Natural killer cell treated with Interleukin-12 subunit alpha and Interleukin-12 subunit beta and Interleukin-15 and Interleukin-18, amount 100 ng/mL, for 72 hours (primary cell): ENCODE measurements at regions not wholly inside any gene's neighbourhood (a gene's known extent, or its start where the extent isn't known, plus 50 kb on each side); places are given as distances from the start of the nearest gene placed in this dataset.

Source experiments
- ATAC-seq, 2 donors: fragments of 150-1000 bp; cut with Tn5 transposase in 1 of 2; sonication (Bioruptor Pico), chemical (Tn5 transposase) in 1 of 2; 2 replicates each; pipeline ENCODE4 v1.10.0; 2021
- DNase-seq: peaks from one replicate; pipeline ENCODE4 v3.0.0; 2022; ENCODE audit warnings: low spot score
- H3K27ac Mint-ChIP-seq, 2 donors: 1 replicate in 1 of 2; 2 replicates in 1 of 2; pipeline ENCODE4 v1.8.0; 2022; ENCODE audit warnings: mixed read lengths in 2 of 2, mild to moderate bottlenecking in 1 of 2, moderate library complexity in 1 of 2
- H3K27me3 Mint-ChIP-seq, 2 donors: 1 replicate in 1 of 2; 2 replicates in 1 of 2; pipeline ENCODE4 v1.8.0; 2022; ENCODE audit warnings: mixed read lengths in 2 of 2
- H3K36me3 Mint-ChIP-seq: one replicate; pipeline ENCODE4 v1.8.0; 2022; ENCODE audit warnings: mixed read lengths
- H3K4me1 Mint-ChIP-seq, 2 donors: 1 replicate in 1 of 2; 2 replicates in 1 of 2; pipeline ENCODE4 v1.8.0; 2022; ENCODE audit warnings: low read depth in 2 of 2, mixed read lengths in 2 of 2, mild to moderate bottlenecking in 1 of 2
- H3K4me3 Mint-ChIP-seq: one replicate; pipeline ENCODE4 v1.8.0; 2022; ENCODE audit warnings: mixed read lengths
- H3K9me3 Mint-ChIP-seq: 2 replicates; pipeline ENCODE4 v1.8.0; 2022; ENCODE audit warnings: mixed read lengths

- ATAC-seq: no peak
These were observed 135.2 kb upstream of the NT5C1B start for GRCh38 chr2:18724371-18725145.

DNA sequence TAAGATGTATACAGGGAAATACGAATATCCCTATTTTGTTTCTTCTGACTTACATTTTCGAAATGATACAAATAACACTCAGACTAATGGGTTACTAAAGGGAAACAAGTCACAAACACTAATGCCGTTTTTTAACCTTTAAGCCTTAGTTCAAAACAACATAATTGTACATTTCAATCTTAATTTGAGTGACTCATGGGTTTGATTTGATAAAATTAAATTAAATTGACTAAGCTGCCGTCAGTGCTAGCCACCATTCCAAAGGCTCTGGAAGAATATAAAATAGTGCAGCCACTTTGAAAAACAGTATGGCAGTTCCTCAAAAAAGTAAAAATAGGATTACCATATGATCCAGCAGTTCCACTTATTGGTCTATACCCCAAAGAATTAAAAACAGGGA is 133.8 kb upstream of the NT5C1B start:
- Mint-ChIP-seq H3K27me3 (no peaks in the 10 kb centered on the region), H3K36me3 (no peaks in the 10 kb centered on the region), H3K9me3 (peaks cover 16% of the 10 kb centered on the region), H3K27ac (no peak overlapping the region), H3K4me1 (no peaks in the 10 kb centered on the region), H3K4me3 (no peak overlapping the region)
- ATAC-seq (no peak), DNase-seq (no peak)

More at GRCh38 chr2:18724371-18725145, 135.2 kb upstream of the NT5C1B start:
- Mint-ChIP-seq H3K9me3 (peaks cover 16% of the 10 kb centered on the region), H3K27me3 (no peaks in the 10 kb centered on the region), H3K36me3 (no peaks in the 10 kb centered on the region), H3K4me3 (no peak overlapping the region), H3K27ac (no peak overlapping the region), H3K4me1 (no peaks in the 10 kb centered on the region)
- DNase-seq: no peak

DNA sequence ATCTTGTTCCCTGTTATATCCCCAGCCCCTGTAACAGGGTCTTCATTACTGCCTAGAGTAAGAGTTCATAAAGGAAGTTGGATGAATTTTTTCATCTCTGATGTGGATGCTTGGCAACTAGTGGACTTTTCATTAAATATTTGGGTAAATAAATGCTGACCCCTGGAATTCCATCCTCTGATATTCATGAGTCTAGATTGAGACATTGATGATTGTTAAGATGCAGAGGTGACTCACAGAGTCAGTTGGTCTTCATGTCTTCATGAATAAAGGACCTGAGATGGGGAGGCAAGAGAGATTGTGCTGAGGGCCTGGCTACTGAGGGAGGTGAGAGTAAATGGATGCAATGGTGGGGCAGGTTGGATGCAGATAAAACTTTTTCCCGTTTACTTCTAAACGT is 132.7 kb upstream of the NT5C1B start:
- H3K27ac Mint-ChIP-seq: no peak overlapping the region
- DNase-seq: no peak

DNA sequence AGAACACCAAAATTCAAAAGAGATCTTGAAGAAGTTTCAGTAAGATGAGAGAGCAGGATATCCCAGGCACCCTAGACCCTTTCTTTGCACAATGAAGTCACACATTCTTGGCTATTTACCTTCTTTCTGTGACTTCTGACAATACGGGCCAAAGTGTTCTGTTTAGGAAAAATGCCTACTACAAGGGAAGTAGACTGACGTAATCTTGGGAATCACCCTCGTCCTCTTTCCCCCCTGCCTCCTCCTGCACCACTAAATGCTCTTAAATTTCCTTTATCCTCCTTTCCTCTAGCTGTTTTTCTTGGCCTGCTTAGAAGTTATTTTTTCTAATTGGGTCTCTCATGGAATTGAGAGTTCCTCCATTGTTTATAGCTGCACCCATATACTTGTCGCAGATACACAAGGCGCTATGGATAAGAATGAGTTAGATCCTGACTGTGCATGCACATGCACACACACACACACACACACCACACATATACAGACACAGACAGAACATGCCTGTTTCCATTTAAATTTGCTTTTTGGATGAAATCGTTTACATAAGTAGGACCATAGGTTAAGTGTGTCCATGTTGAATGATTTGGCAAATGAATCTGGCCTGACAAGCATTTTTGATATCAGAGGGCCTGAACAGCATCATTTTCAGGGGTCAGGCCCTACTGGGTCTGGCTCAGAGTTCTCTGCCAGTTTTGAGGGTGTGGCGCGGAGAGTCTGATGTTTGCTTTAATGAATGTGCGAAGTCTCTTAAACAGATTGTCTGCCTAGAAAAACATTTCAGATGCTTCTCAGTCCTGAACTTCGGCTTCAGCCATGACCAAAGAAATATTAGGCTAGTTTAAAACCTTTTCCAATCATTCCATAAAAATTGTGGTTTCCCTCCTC is 131.9 kb upstream of the NT5C1B start:
- Mint-ChIP-seq H3K36me3 (no peaks in the 10 kb centered on the region), H3K4me3 (no peak overlapping the region), H3K27ac (no peak overlapping the region), H3K27me3 (no peaks in the 10 kb centered on the region), H3K4me1 (no peaks in the 10 kb centered on the region), H3K9me3 (peaks cover 20% of the 10 kb centered on the region)
- no peak for DNase-seq
- ATAC-seq: no peak

More for the DNA sequence above, 132.7 kb upstream of the NT5C1B start:
- ATAC-seq: no peak
- Mint-ChIP-seq H3K9me3 (peaks cover 20% of the 10 kb centered on the region), H3K4me1 (no peaks in the 10 kb centered on the region), H3K4me3 (no peak overlapping the region), H3K27me3 (no peaks in the 10 kb centered on the region), H3K36me3 (no peaks in the 10 kb centered on the region)

DNA sequence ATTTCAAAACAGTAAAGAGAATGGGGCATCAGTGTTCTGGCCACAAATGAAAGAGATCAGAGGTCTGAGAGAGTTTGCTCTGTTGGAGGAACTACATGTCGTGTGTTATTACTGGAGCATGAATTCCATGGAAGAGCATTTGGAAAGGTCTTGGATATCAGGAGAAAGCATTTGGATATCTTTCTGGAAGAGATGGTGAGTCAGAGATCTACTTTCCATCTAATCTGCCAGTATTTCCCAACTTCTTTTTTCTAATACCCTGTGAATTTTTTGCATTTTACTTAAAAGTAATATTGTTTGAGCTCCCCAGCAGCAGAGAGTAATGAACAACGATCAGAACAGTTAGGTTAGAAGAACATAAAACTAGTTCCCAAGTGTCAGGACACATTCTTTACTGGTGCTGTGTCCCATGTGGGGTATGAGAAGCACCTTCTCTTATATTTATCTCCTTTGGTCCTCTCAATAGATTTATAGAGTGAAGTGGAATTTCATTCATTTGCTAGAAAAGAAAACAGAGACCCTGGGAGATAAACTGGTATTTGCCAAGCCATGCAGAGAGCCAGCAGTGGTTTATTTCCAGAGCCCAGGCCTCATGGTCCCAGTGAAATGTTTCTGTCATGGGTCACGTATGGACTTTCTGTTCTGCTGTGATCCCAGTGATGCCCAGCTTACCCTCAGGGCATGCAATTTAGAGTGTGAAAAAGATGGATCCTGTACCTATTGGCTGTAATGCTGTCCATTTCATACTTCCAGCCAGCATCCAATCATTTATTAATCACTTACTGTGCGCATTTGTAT is 130.8 kb upstream of the NT5C1B start:
- H3K4me3 Mint-ChIP-seq: no peak overlapping the region
- H3K27me3 Mint-ChIP-seq: no peaks in the 10 kb centered on the region
- DNase-seq: no peak
- H3K27ac Mint-ChIP-seq: no peak overlapping the region
- no peak for ATAC-seq
- H3K36me3 Mint-ChIP-seq: peaks cover 7% of the 10 kb centered on the region
- peaks cover 18% of the 10 kb centered on the region for H3K9me3 Mint-ChIP-seq
- no peaks in the 10 kb centered on the region for H3K4me1 Mint-ChIP-seq

DNA sequence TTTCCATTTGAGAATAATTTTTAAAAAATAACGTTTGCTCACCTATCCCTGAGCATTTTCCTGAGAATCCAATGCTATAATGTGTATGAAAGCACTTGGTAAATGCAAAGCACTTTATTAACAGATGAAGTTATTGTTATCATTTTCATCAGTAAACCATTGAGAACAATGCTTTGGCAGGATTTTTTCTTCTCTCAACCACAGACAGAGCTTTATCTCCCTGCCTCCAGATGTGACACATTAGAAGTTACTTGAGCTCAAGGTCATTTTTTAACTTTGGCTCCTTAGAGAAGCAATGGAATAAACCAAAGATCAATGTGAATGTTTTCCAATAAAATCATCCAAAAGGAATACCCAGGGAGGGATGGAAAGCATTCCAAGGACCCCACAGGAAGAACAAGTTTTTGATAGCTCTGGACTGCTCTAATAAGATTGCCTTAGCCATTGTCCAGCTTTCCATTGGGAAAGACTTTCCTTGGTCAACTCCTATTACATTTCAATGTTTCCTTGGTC is 118.9 kb upstream of the NT5C1B start:
- no peaks in the 10 kb centered on the region for H3K4me1 Mint-ChIP-seq
- no peaks in the 10 kb centered on the region for H3K9me3 Mint-ChIP-seq
- H3K27me3 Mint-ChIP-seq: no peaks in the 10 kb centered on the region
- ATAC-seq (no peak), DNase-seq (no peak)
- peaks cover 2% of the 10 kb centered on the region for H3K36me3 Mint-ChIP-seq
- H3K4me3 Mint-ChIP-seq: no peak overlapping the region
- no peak overlapping the region for H3K27ac Mint-ChIP-seq

DNA sequence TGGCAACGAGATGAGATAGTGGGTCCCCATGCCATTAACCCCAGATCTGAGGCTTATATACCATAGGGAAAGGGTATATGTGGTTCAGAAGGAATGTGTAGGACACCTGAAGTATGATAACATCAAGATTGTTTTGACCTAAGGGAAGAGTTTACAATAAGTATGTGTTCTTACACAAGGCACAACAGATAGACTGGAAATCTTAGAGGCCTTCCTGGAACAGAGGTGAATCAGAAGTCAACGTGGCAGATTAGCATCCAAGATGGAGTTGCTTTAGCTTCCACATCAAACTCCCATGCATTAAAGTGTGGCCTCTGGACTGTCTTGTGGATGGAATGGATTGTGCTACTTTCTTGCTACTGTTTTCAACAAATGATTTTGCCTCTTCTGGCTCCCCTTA is 116.6 kb upstream of the NT5C1B start:
- no peak for DNase-seq
- ATAC-seq: no peak
- H3K9me3 Mint-ChIP-seq: peaks cover 3% of the 10 kb centered on the region
- no peak overlapping the region for H3K4me3 Mint-ChIP-seq
- H3K36me3 Mint-ChIP-seq: no peaks in the 10 kb centered on the region
- no peaks in the 10 kb centered on the region for H3K4me1 Mint-ChIP-seq
- H3K27ac Mint-ChIP-seq: no peak overlapping the region
- H3K27me3 Mint-ChIP-seq: no peaks in the 10 kb centered on the region

- Mint-ChIP-seq H3K27me3 (no peaks in the 10 kb centered on the region), H3K27ac (no peak overlapping the region), H3K4me3 (no peak overlapping the region), H3K36me3 (no peaks in the 10 kb centered on the region), H3K4me1 (no peaks in the 10 kb centered on the region), H3K9me3 (peaks cover 5% of the 10 kb centered on the region)
- DNase-seq: no peak
- ATAC-seq: no peak
These were observed 114.9 kb upstream of the NT5C1B start for GRCh38 chr2:18704276-18704675.

- H3K9me3 Mint-ChIP-seq: peaks cover 5% of the 10 kb centered on the region
- no peaks in the 10 kb centered on the region for H3K4me1 Mint-ChIP-seq
- ATAC-seq: no peak
- no peak overlapping the region for H3K4me3 Mint-ChIP-seq
- DNase-seq: no peak
- no peak overlapping the region for H3K27ac Mint-ChIP-seq
- H3K27me3 Mint-ChIP-seq: no peaks in the 10 kb centered on the region
- H3K36me3 Mint-ChIP-seq: no peaks in the 10 kb centered on the region
These were observed 114.2 kb upstream of the NT5C1B start for GRCh38 chr2:18703555-18703954.

GRCh38 chr2:18701981-18702380 is 112.6 kb upstream of the NT5C1B start:
- DNase-seq (no peak), ATAC-seq (no peak)
- no peak overlapping the region for H3K27ac Mint-ChIP-seq
- H3K36me3 Mint-ChIP-seq: no peaks in the 10 kb centered on the region
- H3K27me3 Mint-ChIP-seq: no peaks in the 10 kb centered on the region
- H3K4me1 Mint-ChIP-seq: no peaks in the 10 kb centered on the region
- no peak overlapping the region for H3K4me3 Mint-ChIP-seq
- H3K9me3 Mint-ChIP-seq: peaks cover 7% of the 10 kb centered on the region

DNA sequence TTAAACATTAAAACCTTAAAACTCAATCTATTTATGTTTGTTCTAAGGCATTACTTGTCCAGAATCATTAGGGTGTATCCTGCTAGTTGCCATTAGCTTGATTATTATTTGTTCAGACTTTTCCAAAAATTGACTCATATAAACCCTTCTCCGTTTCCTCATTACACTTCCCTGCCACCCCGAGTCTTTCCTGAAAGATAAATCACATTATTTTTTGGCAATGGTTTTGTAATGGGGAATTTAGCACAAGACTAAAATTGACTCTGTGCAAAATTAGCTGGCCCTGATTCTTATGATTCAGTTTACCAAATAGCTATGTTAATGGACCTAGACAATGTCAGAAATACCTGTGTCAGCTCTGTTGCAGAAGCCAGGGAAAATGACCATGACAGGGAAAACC is 112.2 kb upstream of the NT5C1B start:
- ATAC-seq (no peak), DNase-seq (no peak)
- Mint-ChIP-seq H3K27ac (no peak overlapping the region), H3K27me3 (no peaks in the 10 kb centered on the region), H3K4me3 (no peak overlapping the region), H3K4me1 (no peaks in the 10 kb centered on the region), H3K36me3 (no peaks in the 10 kb centered on the region), H3K9me3 (peaks cover 12% of the 10 kb centered on the region)

- Mint-ChIP-seq H3K36me3 (peaks cover 6% of the 10 kb centered on the region), H3K4me3 (no peak overlapping the region), H3K27ac (no peak overlapping the region)
These were observed 101.0 kb upstream of the NT5C1B start for GRCh38 chr2:18690342-18690741.

GRCh38 chr2:18684206-18685038 is 95.1 kb upstream of the NT5C1B start:
- DNase-seq: no peak
- H3K9me3 Mint-ChIP-seq: peaks cover 6% of the 10 kb centered on the region
- H3K4me3 Mint-ChIP-seq: no peak overlapping the region
- no peaks in the 10 kb centered on the region for H3K36me3 Mint-ChIP-seq
- H3K27me3 Mint-ChIP-seq: no peaks in the 10 kb centered on the region
- H3K27ac Mint-ChIP-seq: no peak overlapping the region
- no peak for ATAC-seq
- peaks cover 2 to 8% of the 10 kb centered on the region in 2 donors for H3K4me1 Mint-ChIP-seq

More at GRCh38 chr2:18690342-18690741, 101.0 kb upstream of the NT5C1B start:
- ATAC-seq (no peak), DNase-seq (no peak)
- H3K27me3 Mint-ChIP-seq: no peaks in the 10 kb centered on the region
- H3K9me3 Mint-ChIP-seq: peaks cover 5% of the 10 kb centered on the region
- no peaks in the 10 kb centered on the region for H3K4me1 Mint-ChIP-seq
